Thoracic aorta (tissue), 2 donors: ENCODE measurements at regions not wholly inside any gene's neighbourhood (a gene's known extent, or its start where the extent isn't known, plus 50 kb on each side); places are given as distances from the start of the nearest gene placed in this dataset.

ENCODE experiments used
- ATAC-seq: fragments of 150-250 bp; one replicate; pipeline ENCODE4 v1.8.0; 2017; ENCODE audit warnings: low read depth; ENCODE audit not compliant: insufficient number of reproducible peaks, low FRiP score
- DNase-seq: peaks from one replicate; pipeline ENCODE4 v3.0.0-alpha.2; 2020; ENCODE audit warnings: low spot score
- H3K27ac ChIP-seq, 2 donors: fragments of 200-600 bp; sonication (generic); 1 replicate in 1 of 2; 2 replicates in 1 of 2; pipeline ENCODE4 v1.5.1; 2016; ENCODE audit warnings: mild to moderate bottlenecking in 2 of 2, moderate library complexity in 2 of 2
- H3K27me3 ChIP-seq: fragments of 200-600 bp; sonication (generic); replicated peaks from 2 replicates; pipeline ENCODE4 v1.6.0; 2016; ENCODE audit warnings: mild to moderate bottlenecking; ENCODE audit not compliant: insufficient read depth
- H3K36me3 ChIP-seq: fragments of 200-600 bp; sonication (generic); one replicate; pipeline ENCODE4 v1.5.1; 2016
- H3K4me1 ChIP-seq, 2 donors: fragments of 200-600 bp; sonication (generic); 1 replicate in 1 of 2; 2 replicates in 1 of 2; pipeline versions ENCODE4 v1.5.1 to v1.6.0; 2016; ENCODE audit warnings: low read depth in 2 of 2, mild to moderate bottlenecking in 1 of 2; ENCODE audit not compliant: control insufficient read depth in 1 of 2
- H3K4me3 ChIP-seq: fragments of 200-600 bp; sonication (generic); 2 replicates; pipeline ENCODE4 v1.5.1; 2016; ENCODE audit warnings: mild to moderate bottlenecking
- H3K9me3 ChIP-seq: fragments of 200-600 bp; sonication (generic); 2 replicates; pipeline ENCODE4 v1.5.1; 2016
- TF ChIP-seq, protein P1 (sequence below): fragments of 200-600 bp; sonication (generic); IDR thresholded peaks from one replicate; pipeline ENCODE4 v1.5.1; 2019; ENCODE audit warnings: antibody characterized with exemption

DNA sequence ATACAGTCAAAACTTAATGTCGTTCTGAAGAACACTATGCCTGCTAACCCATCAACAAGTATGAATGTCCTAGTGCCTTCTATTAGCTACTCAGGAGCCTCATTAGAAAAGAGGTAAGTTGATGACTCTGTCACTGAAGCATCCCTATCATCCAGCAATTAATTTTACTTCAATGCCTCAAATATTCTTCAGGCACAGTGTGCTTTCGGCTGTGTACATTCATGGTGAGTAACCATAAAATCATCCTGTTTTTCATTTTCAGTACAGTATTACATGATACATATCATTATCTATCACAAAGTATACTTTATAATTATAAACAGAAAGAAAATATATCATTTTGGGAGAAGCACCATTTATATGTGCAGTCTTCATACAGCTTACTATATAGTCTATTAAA lies 495.5 kb upstream of the ZWINT start:
- no peaks in the 10 kb centered on the region for H3K27me3 ChIP-seq
- no peaks in the 10 kb centered on the region for H3K4me1 ChIP-seq
- H3K27ac ChIP-seq, result no peak overlapping the region
- H3K36me3 ChIP-seq, result no peaks in the 10 kb centered on the region
- ATAC-seq, result no peak
- H3K4me3 ChIP-seq, result no peak overlapping the region
- TF ChIP-seq, protein P1, sequence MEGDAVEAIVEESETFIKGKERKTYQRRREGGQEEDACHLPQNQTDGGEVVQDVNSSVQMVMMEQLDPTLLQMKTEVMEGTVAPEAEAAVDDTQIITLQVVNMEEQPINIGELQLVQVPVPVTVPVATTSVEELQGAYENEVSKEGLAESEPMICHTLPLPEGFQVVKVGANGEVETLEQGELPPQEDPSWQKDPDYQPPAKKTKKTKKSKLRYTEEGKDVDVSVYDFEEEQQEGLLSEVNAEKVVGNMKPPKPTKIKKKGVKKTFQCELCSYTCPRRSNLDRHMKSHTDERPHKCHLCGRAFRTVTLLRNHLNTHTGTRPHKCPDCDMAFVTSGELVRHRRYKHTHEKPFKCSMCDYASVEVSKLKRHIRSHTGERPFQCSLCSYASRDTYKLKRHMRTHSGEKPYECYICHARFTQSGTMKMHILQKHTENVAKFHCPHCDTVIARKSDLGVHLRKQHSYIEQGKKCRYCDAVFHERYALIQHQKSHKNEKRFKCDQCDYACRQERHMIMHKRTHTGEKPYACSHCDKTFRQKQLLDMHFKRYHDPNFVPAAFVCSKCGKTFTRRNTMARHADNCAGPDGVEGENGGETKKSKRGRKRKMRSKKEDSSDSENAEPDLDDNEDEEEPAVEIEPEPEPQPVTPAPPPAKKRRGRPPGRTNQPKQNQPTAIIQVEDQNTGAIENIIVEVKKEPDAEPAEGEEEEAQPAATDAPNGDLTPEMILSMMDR, result no peak
- no peak for DNase-seq
- no peaks in the 10 kb centered on the region for H3K9me3 ChIP-seq

DNA sequence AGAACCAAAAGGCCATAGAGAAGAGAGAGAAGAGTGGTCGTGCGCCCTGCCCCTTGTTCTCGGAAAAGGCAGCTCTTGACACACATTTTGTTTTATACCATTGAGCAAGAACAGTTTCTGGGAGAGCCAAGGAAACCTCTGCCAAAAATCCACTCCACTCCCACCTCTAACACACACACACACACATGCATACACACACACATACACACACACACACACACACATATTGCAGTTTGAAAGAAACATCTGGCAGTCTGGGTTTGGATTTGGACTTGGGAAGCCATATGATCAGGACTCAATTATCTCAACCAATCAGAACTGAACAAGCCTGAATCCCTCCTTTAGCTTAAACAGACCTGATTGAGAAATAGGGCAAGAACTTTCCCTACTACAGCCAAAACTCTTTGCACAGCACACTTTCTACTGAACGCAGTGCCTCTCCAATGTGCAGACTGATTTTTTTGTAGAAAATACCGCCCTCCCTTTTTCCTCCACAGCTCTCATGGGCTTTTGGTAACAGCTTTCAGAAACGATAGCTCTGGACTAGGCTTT lies 484.0 kb upstream of the ZWINT start:
- DNase-seq (no peak), ATAC-seq (no peak)
- Histone ChIP-seq H3K27ac (no peak overlapping the region), H3K4me1 (no peaks in the 10 kb centered on the region), H3K9me3 (no peaks in the 10 kb centered on the region), H3K27me3 (no peaks in the 10 kb centered on the region), H3K36me3 (no peaks in the 10 kb centered on the region), H3K4me3 (no peak overlapping the region)
- TF ChIP-seq, protein P1, result no peak

DNA sequence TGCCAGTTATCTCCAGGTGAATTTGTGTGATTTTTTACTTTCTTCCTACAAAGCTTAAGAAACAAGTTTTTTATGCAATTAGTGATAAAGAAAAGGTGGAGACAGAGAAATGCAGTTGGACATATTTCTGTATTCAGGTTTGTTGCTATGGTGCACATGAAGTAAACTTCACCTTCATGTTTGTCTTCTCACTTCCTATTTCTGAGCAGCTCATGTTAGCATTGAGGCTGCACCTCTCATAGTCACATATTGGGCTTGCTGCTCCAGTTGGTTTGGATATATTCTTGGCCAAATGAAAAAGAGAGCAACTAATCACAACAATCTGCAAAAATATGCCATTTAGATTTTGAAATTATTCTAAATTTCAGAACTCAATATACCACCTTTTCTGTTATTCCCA lies 475.6 kb upstream of the ZWINT start:
- H3K27me3 ChIP-seq, result no peaks in the 10 kb centered on the region
- no peaks in the 10 kb centered on the region for H3K4me1 ChIP-seq
- no peak for ATAC-seq
- H3K4me3 ChIP-seq, result no peak overlapping the region
- no peaks in the 10 kb centered on the region for H3K36me3 ChIP-seq
- DNase-seq, result no peak
- no peaks in the 10 kb centered on the region for H3K9me3 ChIP-seq
- no peak overlapping the region for H3K27ac ChIP-seq
- TF ChIP-seq, protein P1, result no peak

DNA sequence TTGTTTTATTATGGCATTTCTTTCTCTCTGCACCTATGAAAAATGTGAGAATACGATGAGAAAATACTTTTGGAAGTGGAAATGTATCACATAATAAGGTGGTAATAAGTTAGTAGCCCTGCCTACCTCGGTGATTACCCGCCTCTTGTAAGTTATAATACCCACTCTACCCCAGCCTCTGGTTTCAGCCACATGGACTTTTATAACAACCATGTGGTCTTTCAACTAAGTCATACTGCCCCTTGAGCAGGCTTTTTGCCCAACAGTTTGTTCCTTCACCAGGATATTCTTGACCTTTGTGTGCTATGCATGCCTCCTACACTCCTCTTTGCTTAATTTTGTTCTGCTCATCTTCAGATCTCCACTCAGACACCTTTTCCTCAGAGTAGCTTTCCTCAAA lies 470.6 kb upstream of the ZWINT start:
- H3K36me3 ChIP-seq, result no peaks in the 10 kb centered on the region
- no peaks in the 10 kb centered on the region for H3K27me3 ChIP-seq
- H3K27ac ChIP-seq, result no peak overlapping the region
- no peak overlapping the region for H3K4me3 ChIP-seq
- no peaks in the 10 kb centered on the region for H3K9me3 ChIP-seq
- DNase-seq, result no peak
- TF ChIP-seq, protein P1, result no peak
- H3K4me1 ChIP-seq, result no peaks in the 10 kb centered on the region
- ATAC-seq, result no peak

DNA sequence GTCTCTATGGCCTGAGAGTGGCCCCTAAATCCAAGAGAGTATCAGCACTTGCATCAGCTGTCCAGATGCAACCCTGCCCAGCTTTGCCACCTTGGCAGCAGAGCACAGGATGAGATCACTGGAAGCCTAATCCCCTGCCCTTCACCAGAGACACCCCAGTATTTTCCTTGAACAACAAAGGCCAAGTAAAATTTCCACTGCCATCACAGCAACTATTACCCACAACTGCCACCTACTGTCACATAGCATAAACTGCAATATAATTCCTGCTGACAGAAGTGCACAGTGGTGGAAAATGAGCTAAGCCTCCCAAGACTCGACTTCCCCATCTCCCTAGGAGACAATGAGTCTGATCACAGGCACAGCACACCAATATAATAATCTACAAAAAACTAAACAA lies 462.8 kb upstream of the ZWINT start:
- H3K4me1 ChIP-seq, result no peaks in the 10 kb centered on the region
- no peaks in the 10 kb centered on the region for H3K36me3 ChIP-seq
- no peak overlapping the region for H3K4me3 ChIP-seq
- DNase-seq (no peak), ATAC-seq (no peak)
- no peak overlapping the region for H3K27ac ChIP-seq
- H3K9me3 ChIP-seq, result no peaks in the 10 kb centered on the region
- TF ChIP-seq, protein P1, result no peak
- no peaks in the 10 kb centered on the region for H3K27me3 ChIP-seq
